CD4-positive, alpha-beta T cell treated with Interleukin-2 at 100 ng/mL for 4 hours (primary cell): ENCODE measurements at regions not wholly inside any gene's neighbourhood (a gene's known extent, or its start where the extent isn't known, plus 50 kb on each side); places are given as distances from the start of the nearest gene placed in this dataset.

Experiments
- DNase-seq: peaks from one replicate; pipeline ENCODE4 v3.0.0-alpha.2; 2020; ENCODE audit warnings: low spot score

DNA sequence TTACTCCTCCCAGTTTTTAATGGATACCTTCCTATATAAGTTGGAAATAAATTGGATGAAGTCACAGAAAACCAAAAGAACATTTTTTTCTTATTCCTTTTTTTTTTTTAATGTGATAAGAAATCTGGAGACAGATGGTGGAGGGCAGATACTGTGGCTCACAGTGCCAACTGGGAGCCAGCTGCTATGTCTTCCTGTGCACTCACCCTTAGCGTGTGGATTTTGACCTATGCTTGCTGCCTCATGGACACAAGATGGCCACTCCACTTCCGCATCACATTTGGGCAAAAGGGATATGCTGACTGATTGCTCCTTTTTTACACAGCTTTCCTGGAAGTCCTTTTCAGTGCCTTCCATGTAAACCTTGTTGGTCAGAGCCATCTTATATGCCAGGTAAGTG, 342.6 kb downstream of the MAN2A1 start:
- DNase-seq = no peak

DNA sequence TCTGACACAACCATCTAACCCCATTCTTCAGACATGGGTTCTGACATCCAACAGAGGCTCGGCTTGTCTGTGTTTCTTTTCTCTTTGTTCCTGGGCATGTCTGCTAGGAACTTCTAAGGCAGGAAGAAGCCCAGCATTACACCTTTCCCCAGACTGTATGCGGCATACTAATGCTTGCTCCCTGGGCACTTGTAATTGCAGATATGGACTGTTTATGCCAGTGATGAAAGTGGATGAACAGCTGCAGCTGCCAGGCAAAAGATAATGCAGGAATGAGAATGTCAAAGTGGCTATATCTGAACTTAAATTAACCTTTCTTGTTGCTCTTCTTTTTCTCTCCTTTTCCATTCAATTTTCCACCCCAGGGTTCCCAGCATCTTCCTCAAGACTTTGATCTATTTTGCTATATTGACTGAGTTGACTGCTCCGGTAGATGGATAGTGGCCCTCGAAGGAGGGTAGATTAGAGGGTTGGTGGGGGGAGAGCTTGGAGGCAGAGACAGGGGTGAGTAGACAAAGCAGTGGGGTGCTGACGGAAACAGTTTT, 344.4 kb downstream of the MAN2A1 start:
- DNase-seq = no peak

GRCh38 chr5:110038297-110038997, 348.7 kb downstream of the MAN2A1 start:
- no peak for DNase-seq

GRCh38 chr5:110040178-110040577, 350.5 kb downstream of the MAN2A1 start:
- DNase-seq = no peak

GRCh38 chr5:110043025-110043424, 353.3 kb downstream of the MAN2A1 start:
- no peak for DNase-seq

DNA sequence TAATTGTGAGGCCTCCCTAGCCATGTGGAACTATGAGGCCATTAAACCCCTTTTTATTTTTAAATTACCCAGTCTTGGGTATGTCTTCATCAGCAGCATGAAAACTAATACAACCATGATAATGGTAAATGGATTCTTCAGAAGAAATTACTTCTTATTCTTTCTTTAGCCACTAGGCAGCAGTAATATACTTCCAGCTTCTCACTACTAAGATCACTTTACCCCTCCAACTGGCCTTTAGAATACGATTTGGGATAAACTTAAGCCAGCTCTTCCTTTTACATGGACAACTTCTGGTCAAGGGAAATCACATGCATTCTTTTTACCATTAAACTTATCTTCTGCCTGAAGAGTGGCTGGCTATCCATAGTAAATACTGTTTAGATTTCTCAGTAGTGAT, 355.4 kb downstream of the MAN2A1 start:
- DNase-seq = no peak

GRCh38 chr5:110048491-110048890, 358.8 kb downstream of the MAN2A1 start:
- no peak for DNase-seq

- DNase-seq = no peak
Observed at GRCh38 chr5:110049816-110050215, 360.1 kb downstream of the MAN2A1 start.

GRCh38 chr5:110050640-110051345, 361.1 kb downstream of the MAN2A1 start:
- DNase-seq = no peak

DNA sequence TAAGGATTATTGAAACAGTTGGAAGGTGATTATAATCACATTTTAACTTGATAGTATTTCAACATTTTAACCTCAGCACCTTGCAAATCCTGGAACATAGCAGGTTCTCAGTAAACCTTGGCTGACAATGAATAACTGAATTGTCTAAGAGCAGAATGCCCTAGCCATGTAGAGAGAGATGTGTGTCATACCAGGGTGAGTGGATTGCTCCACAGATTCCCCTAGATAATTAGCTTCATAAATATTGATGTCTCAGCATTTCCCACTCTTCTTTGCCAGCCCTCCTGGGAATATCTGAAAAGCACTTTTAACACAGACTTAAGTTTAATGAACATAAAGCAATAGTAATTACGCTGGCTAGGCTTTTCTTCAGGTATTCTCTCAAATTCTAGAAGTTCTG, 363.5 kb downstream of the MAN2A1 start:
- DNase-seq = no peak

- no peak for DNase-seq
Observed at GRCh38 chr5:110053824-110054223, 364.1 kb downstream of the MAN2A1 start.

- peak; percentile 83 for DNase-seq
Observed at GRCh38 chr5:110054240-110054639, 364.5 kb downstream of the MAN2A1 start.

DNA sequence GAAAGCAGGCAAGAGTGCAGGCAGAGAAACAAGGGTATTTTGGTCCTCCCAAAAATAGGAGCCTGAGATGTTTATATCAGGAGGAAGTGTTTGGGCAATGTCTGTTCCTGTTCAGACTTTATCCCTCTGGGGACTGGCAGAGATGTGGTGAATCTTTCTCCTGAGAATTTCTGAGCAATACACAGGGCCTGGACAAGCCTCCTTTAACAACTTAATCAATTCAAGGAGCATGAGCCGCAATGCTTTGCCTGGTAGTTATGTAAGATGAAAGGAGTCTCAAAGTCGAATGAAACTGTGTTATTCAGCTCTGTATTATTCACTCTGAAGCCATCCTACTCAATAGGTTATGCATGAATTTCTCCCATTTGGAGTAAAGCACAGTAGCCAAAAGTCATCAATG, 365.6 kb downstream of the MAN2A1 start:
- DNase-seq = no peak

- no peak for DNase-seq
Observed at GRCh38 chr5:110056580-110057114, 366.9 kb downstream of the MAN2A1 start.

DNA sequence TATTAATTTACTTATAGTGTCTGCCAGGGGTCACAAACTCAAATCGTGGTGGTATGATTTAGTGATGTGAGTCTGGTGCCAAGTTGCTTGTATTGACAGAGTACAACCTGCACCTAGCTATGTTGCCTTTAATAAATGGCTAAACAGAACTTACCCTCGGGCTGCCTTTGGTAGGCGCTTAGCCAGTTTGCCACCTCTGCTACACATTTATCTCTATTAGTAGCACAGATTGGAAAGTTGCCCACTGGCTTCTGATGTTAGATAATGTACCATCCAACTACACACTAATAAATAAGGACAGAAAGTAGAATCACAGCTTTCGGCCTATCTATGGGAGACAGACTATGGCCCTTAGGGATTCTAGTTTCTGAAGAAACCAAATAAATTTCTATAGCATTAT, 368.4 kb downstream of the MAN2A1 start:
- DNase-seq = no peak

- DNase-seq = no peak
Observed at GRCh38 chr5:110062246-110062645, 372.5 kb downstream of the MAN2A1 start.

- DNase-seq = peak; percentile 6
Observed at GRCh38 chr5:110063640-110064602, 374.2 kb downstream of the MAN2A1 start.

DNA sequence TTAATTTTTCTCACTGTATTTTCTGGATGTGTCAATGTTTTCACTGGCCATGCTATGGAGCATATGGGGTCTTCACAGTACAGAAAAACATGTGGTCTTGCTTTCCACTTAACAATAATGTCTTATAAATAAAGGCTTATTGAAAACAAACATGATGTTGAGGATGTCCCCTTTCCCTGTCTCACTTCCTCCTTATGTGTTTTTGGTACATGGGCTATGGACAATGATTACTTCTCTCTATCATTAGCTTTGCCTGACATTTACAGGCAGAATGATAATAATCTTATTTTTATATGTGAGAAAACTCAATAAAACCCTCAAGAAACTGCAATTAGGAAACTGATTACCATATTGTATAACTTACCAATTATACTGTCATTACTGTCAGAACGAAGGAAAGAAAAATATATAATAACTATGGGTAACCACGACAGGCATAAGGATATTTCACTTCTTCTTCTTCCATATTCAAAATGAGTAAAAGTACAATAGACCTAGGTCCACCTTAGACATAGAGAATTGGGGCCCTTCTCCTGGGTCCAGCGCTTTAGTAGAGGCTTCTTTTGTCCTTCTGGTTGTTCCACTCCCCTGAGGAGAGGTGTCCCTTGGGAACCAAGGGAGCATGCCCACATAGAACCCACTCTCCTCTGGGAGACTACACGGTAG, 375.0 kb downstream of the MAN2A1 start:
- no peak for DNase-seq

DNA sequence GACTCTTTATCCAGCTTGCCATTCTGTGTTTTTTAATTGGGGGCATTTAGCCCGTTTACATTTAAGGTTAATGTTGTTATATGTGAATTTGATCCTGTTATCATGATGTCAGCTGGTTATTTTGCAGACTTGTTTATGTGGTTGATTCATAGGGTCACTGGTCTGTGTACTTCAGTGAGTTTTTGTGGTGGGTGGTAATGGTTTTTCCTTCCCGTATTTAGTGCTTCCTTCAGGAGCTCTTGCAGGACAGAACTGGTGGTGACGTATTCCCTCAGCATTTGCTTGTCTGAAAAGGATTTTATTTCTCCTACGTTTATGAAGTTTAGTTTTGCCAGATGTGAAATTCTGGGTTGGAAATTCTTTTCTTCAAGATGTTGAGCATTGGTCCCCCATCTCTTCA, 381.1 kb downstream of the MAN2A1 start:
- no peak for DNase-seq

- no peak for DNase-seq
Observed at GRCh38 chr5:110072651-110073050, 382.9 kb downstream of the MAN2A1 start.

DNA sequence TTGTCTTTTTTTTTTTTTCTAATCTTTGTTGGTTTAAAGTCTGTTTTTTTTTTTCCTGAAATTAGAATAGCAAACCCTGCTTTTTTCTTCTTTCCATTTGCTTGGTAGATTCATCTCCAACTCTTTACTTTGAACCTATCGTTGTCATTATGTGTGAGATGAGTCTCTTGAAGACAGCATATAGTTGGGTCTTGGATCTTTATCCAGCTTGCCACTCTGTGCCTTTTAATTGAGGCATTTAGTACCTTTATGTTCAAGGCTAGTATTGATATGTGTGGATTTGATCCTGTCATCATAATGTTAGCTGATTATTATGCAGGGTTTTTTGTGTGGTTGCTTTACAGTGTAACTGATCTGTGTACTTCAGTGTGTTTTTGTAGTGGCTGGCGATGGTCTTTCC, 383.8 kb downstream of the MAN2A1 start:
- no peak for DNase-seq

DNA sequence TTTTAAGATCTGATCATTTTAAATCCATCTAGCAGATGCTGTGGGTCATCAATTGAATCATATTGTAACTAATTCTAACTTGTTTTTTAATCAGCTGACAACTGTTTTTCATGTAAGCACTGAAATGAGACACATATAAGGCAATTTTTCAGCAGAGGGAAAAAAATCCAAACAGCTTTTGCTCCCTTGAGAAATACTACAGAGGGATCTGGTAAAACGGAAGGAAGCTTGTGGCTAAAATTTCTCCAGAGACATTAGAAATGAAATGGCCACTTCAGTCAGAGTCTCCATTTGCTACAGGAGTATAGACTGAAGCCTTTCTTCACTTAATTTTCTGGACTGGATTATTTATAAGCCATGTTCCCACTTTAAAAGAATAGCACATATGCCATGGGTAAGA, 385.9 kb downstream of the MAN2A1 start:
- DNase-seq = no peak
